ENCODE measurements at regions not wholly inside any gene's neighbourhood (a gene's known extent, or its start where the extent isn't known, plus 50 kb on each side); places are given as distances from the start of the nearest gene placed in this dataset.
"Not testable (repeated sequence)": the region's sequence is repeated elsewhere in the genome, so short reads cannot be mapped to it uniquely, and the experiment has no call there.

DNA sequence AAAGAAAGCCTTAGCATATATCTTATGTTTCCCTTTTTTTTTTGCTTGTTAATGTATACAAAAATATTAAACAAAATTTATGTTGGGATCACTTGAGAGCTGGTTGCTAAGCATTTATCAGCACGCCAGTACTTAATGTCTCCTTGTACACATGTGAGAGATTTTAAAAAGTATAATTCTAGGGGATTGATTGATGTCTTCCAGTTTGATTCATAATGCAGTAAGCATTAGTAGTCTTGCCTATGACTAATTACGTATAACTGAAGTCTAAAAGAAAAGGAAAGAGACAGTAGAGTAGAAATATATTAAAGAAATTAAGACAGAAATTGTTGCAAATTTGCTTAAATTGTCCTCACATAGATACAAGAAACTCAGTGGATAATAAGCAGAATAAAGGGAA lies 1630.4 kb upstream of the B3GALT2 start:
- Mint-ChIP-seq H3K9me3 (no peaks in the 10 kb centered on the region), H3K27me3 (ENCODE audit: low read depth) (no peaks in the 10 kb centered on the region), H3K36me3 (ENCODE audit: low read depth) (no peaks in the 10 kb centered on the region), H3K4me1 (ENCODE audit: low read depth) (no peaks in the 10 kb centered on the region), H3K27ac (no peak overlapping the region), H3K4me3 (no peak overlapping the region)
- no peak for DNase-seq (ENCODE audit: low spot score)

DNA sequence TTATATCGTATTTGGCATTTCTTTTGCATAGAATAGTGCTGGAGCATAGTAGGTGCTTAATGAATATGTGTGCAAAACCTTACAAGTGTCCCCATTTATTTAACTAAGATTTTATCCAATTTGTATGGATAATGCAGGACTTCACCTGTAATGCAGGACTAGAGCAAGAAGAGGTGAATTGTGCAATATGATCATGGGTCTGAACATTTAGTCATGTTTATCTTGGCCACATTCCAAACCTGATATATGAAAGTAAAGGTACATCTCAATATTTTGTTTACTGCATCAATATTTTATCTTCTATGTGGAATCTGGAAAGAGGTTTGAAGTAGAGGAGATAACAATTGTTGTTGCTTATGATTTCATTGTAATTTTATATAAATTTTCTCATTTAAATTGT lies 1626.7 kb upstream of the B3GALT2 start:
- no peak for DNase-seq (ENCODE audit: low spot score)
- H3K27ac Mint-ChIP-seq: no peak overlapping the region
- no peaks in the 10 kb centered on the region for H3K9me3 Mint-ChIP-seq
- H3K4me3 Mint-ChIP-seq: no peak overlapping the region
- H3K36me3 Mint-ChIP-seq (ENCODE audit: low read depth): no peaks in the 10 kb centered on the region
- H3K4me1 Mint-ChIP-seq (ENCODE audit: low read depth): no peaks in the 10 kb centered on the region
- no peaks in the 10 kb centered on the region for H3K27me3 Mint-ChIP-seq (ENCODE audit: low read depth)

DNA sequence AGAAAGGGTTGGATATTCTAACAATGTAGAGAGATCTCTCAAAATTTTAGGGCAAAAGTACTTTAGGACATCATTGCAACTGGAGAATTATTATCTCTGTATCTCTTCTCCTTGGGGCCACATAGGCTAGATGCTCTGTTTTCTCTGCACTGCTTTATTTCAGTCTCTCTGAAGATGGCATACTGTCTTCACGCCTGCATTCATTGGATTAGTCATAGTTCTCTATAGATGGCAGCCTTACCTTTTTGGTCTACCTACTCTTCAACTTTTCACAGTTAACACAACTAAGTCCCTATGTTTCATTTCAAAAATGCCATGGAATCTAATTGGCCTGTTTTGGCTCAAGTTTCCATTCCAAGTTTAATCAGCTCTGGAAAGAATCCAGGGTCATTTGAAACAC lies 1623.3 kb upstream of the B3GALT2 start:
- DNase-seq (ENCODE audit: low spot score): no peak
- Mint-ChIP-seq H3K27ac (no peak overlapping the region), H3K36me3 (ENCODE audit: low read depth) (no peaks in the 10 kb centered on the region), H3K4me3 (no peak overlapping the region), H3K4me1 (ENCODE audit: low read depth) (no peaks in the 10 kb centered on the region), H3K27me3 (ENCODE audit: low read depth) (no peaks in the 10 kb centered on the region), H3K9me3 (no peaks in the 10 kb centered on the region)

DNA sequence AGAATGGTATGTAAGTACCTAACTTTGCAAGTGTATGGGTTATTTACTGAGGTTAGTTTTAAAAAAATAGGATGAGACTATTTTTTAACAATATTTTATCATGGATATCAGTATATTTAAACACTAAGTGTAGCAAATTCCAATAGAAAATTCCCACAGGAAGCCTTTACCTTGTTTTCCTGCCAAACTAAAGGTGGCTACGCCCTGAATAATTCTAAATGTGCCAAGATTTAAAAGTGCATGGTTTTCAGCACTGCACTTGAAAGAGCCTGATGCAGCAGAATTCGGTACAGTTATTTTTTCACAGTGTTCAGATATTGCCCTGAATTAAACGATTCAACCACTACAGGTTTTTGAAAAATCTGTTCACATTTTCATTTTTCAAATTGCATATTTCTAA lies 1622.8 kb upstream of the B3GALT2 start:
- Mint-ChIP-seq H3K27ac (no peak overlapping the region), H3K36me3 (ENCODE audit: low read depth) (no peaks in the 10 kb centered on the region), H3K4me3 (no peak overlapping the region), H3K4me1 (ENCODE audit: low read depth) (no peaks in the 10 kb centered on the region), H3K9me3 (no peaks in the 10 kb centered on the region), H3K27me3 (ENCODE audit: low read depth) (no peaks in the 10 kb centered on the region)
- DNase-seq (ENCODE audit: low spot score): no peak

DNA sequence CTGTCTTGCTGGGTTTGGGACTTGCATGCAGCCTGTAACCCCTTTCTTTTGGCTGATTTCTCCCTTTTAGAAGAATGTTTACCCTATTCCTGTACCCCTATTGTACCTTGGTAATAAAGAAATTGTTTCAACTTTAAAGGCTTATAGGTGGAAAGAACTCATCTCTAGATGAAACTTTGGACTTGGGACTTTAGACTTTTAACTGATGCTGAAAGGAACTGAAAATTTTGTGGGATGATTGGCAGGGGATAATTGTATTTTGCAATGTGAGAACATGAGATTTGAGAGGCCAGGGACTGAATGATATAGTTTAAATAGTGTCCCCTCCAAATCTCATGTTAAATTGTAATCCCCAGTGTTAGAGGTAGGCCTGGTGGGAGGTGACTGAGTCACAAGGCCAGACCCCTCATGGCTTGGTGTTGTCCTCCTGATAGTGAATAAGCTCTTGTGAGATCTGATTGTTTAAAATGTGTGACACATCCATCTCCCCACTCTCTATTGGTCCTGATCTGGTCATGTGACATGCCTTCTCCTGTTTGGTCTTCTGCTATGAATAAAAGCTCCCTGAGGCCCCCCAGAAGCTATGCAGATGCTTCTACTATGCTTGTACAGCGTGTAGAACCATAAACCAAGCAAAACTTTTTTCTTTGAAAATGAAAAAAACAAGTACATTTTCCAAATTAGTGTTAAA lies 1621.3 kb upstream of the B3GALT2 start:
- no peak for DNase-seq (ENCODE audit: low spot score)
- Mint-ChIP-seq H3K4me1 (ENCODE audit: low read depth) (no peaks in the 10 kb centered on the region), H3K36me3 (ENCODE audit: low read depth) (no peaks in the 10 kb centered on the region), H3K4me3 (no peak overlapping the region), H3K9me3 (no peaks in the 10 kb centered on the region), H3K27ac (no peak overlapping the region), H3K27me3 (ENCODE audit: low read depth) (no peaks in the 10 kb centered on the region)

DNA sequence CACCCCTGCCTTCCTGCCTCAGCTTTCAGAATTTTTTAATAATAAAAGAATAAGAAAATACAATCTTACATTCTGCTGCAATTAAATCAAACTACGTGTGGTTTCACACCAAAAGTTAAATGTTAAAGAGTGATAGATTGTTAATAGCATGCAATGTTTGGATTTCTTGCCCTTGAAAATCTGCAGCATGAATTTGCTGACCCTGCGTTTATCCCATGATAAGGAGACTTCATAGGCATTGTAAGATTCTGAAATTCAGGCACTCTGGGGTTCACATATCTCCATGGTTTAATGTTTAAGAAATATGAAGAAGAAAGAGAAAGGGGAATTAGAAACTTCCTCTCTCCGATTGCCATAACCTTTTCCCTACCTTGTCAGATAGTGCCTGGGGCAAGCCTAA lies 1616.2 kb upstream of the B3GALT2 start:
- Mint-ChIP-seq H3K4me3 (no peak overlapping the region), H3K4me1 (ENCODE audit: low read depth) (no peaks in the 10 kb centered on the region), H3K9me3 (no peaks in the 10 kb centered on the region), H3K27ac (no peak overlapping the region), H3K36me3 (ENCODE audit: low read depth) (no peaks in the 10 kb centered on the region), H3K27me3 (ENCODE audit: low read depth) (no peaks in the 10 kb centered on the region)
- DNase-seq (ENCODE audit: low spot score): no peak

DNA sequence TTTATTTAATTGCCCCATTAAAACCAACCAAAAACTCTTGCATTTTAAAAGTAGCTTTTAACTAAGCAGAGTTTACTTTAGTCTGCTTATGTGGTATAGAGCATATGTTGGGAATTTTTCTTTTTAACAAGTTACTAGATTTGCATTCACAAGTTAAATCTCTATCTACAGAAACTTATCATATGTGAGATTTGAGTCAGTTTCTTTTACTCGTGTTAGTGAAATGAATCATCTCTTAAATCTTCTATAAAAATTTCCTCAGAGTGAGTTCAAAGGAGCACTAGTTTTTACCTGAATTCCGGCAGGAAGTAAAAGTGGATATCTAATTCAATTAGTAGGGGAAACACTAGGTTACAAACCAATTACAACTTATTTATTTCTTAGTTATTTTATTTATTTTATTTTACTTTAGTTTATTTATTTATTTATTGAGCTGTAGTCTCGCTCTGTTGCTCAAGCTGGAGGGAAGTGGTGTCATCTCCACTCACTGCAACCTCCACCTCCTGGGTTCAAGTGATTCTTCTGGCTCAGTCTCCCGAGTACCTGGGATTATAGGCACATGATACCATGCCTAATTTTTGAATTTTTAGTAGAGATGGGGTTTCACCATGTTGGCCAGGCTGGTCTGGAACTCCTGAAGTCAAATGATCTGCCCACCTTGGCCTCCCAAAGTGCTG lies 1609.6 kb upstream of the B3GALT2 start:
- no peaks in the 10 kb centered on the region for H3K36me3 Mint-ChIP-seq (ENCODE audit: low read depth)
- DNase-seq (ENCODE audit: low spot score): no peak
- H3K4me3 Mint-ChIP-seq: no peak overlapping the region
- no peaks in the 10 kb centered on the region for H3K9me3 Mint-ChIP-seq
- H3K27ac Mint-ChIP-seq: no peak overlapping the region
- no peaks in the 10 kb centered on the region for H3K27me3 Mint-ChIP-seq (ENCODE audit: low read depth)
- no peaks in the 10 kb centered on the region for H3K4me1 Mint-ChIP-seq (ENCODE audit: low read depth)

DNA sequence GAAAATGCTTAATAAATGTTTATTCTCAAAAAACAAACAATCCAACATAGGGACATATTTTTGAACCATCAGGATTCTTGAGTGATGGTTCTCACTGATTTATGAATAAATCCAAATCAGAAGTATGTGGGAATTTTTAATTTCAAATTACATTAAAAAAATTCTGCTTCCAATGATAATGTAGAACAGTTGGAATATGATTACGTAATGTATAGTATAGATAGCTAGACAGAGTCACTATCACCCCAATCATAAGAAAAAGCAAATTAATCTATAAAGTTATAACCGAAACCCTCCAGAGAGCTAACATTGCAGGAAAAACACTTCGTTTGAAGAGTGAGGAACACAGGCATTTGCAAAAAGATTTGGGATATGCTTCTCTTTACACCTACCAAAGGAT lies 1600.6 kb upstream of the B3GALT2 start:
- DNase-seq (ENCODE audit: low spot score): no peak
- no peaks in the 10 kb centered on the region for H3K36me3 Mint-ChIP-seq (ENCODE audit: low read depth)
- H3K9me3 Mint-ChIP-seq: no peaks in the 10 kb centered on the region
- H3K4me3 Mint-ChIP-seq: no peak overlapping the region
- H3K4me1 Mint-ChIP-seq (ENCODE audit: low read depth): no peaks in the 10 kb centered on the region
- no peak overlapping the region for H3K27ac Mint-ChIP-seq
- no peaks in the 10 kb centered on the region for H3K27me3 Mint-ChIP-seq (ENCODE audit: low read depth)

DNA sequence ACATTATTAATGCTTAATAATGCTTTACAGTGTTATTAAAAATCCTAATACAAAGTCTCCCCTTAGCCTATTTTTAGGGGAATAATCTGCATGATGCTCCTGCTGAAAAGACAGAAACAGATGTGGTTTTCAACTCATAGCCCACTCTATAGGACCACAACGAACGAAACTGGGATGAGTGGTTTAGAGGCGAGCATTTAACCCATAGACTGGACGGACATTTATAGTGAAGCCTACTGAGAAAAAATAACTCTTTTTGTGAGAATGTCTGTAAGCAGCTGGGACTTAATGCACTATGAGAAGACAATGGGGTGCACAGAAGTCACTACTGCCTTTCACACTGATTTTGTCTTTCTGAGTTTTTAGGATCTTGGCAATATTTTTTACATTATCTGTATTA lies 1599.6 kb upstream of the B3GALT2 start:
- no peaks in the 10 kb centered on the region for H3K9me3 Mint-ChIP-seq
- DNase-seq (ENCODE audit: low spot score): no peak
- no peak overlapping the region for H3K4me3 Mint-ChIP-seq
- H3K27ac Mint-ChIP-seq: no peak overlapping the region
- H3K4me1 Mint-ChIP-seq (ENCODE audit: low read depth): no peaks in the 10 kb centered on the region
- H3K36me3 Mint-ChIP-seq (ENCODE audit: low read depth): no peaks in the 10 kb centered on the region
- no peaks in the 10 kb centered on the region for H3K27me3 Mint-ChIP-seq (ENCODE audit: low read depth)

DNA sequence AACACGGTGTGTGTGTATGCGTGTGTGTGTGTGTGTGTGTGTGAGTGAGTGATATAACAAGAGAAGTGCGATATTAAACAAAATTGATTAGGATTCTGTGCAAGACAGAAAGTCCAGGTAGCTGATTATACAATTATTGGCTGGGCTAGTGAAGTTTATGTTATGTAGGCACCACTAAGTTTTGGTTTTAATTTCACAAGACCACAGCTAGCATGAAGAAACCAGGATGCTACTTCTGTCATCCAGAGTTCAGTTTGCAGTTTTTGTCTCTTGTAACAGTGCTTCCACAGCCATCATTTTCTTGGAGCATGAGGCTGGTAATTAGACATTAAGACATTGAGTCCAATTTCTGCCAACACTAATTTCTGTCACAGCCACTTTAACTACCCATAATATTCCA lies 1590.2 kb upstream of the B3GALT2 start:
- Mint-ChIP-seq H3K9me3 (peaks cover 3% of the 10 kb centered on the region), H3K4me3 (no peak overlapping the region), H3K27me3 (ENCODE audit: low read depth) (no peaks in the 10 kb centered on the region), H3K36me3 (ENCODE audit: low read depth) (no peaks in the 10 kb centered on the region), H3K27ac (no peak overlapping the region), H3K4me1 (ENCODE audit: low read depth) (no peaks in the 10 kb centered on the region)
- DNase-seq (ENCODE audit: low spot score): no peak

DNA sequence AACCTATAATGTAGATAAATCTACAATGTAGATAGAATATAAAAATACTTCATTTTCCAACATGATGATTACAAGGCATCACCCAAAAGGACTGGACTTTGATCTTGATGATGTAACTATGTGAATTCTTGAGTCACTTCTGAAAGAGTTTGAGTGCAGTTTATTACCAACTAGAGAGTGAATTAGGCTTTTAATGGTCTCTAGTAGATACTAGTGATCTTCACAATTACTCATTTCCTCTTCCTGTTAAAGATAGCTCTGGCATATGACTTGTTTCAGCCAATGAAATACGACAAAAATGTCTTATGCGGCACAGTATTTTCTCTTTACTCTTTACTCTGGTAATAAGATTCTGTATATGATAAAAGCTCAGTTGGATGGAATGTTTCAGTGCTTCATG lies 1588.1 kb upstream of the B3GALT2 start:
- Mint-ChIP-seq H3K36me3 (ENCODE audit: low read depth) (no peaks in the 10 kb centered on the region), H3K4me3 (no peak overlapping the region), H3K27me3 (ENCODE audit: low read depth) (no peaks in the 10 kb centered on the region), H3K9me3 (peaks cover 3% of the 10 kb centered on the region), H3K27ac (no peak overlapping the region), H3K4me1 (ENCODE audit: low read depth) (no peaks in the 10 kb centered on the region)
- DNase-seq (ENCODE audit: low spot score): no peak

DNA sequence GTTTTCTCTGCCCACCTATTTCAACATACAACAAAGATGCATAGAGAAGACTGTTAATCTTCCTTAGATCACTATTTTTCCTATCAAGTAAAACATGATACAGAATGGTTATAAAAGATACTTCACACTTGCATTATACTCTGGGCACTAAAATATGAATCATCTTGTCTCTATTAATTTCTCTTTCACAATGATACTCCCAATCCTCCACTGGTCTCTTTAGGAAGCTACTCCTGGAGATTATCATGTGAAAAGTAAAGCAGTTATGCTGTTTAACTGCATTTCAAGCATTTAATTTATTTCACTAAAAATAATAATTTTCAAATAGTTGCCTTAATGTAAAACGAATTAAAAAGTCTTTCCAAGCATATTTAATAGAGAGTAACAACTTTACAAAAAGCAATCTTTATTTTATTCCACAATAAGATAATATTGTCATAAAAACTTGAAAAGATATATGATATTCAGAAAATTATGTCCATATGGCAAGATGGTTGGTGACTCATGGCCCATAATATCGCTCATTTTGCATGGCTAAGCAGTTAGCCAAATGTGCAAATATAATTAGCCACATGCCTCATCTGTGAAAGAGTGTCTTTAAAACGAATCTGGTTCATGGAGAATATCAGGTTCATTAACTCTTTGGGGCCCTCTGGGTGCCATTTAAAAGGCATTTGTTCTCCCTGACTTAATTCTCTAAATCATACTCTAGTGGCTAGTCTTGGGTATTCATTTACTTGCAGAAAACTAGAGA lies 1569.0 kb upstream of the B3GALT2 start:
- Mint-ChIP-seq H3K36me3 (ENCODE audit: low read depth) (no peaks in the 10 kb centered on the region), H3K9me3 (no peaks in the 10 kb centered on the region), H3K4me1 (ENCODE audit: low read depth) (no peaks in the 10 kb centered on the region), H3K4me3 (no peak overlapping the region), H3K27ac (no peak overlapping the region), H3K27me3 (ENCODE audit: low read depth) (no peaks in the 10 kb centered on the region)
- no peak for DNase-seq (ENCODE audit: low spot score)

DNA sequence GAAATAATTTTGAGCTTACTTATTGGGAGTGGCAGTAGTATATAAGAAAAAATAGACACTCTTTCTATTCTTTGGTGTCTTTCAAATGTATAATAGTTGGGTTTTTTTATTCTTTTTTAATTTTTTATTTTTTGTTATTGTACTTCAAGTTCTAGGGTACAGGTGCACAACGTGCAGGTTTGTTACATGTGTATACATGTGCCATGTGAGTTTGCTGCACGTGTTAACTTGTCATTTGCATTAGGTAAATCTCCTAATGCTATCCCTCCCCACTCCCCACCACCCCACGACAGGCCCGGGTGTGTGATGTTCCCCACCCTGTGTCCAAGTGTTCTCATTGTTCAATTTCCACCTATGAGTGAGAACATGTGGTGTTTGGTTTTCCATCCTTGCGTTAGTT lies 1552.4 kb upstream of the B3GALT2 start:
- not testable (repeated sequence) for H3K27ac Mint-ChIP-seq; H3K27me3 Mint-ChIP-seq (ENCODE audit: low read depth); H3K9me3 Mint-ChIP-seq; H3K4me3 Mint-ChIP-seq; H3K36me3 Mint-ChIP-seq (ENCODE audit: low read depth); DNase-seq (ENCODE audit: low spot score); H3K4me1 Mint-ChIP-seq (ENCODE audit: low read depth)

DNA sequence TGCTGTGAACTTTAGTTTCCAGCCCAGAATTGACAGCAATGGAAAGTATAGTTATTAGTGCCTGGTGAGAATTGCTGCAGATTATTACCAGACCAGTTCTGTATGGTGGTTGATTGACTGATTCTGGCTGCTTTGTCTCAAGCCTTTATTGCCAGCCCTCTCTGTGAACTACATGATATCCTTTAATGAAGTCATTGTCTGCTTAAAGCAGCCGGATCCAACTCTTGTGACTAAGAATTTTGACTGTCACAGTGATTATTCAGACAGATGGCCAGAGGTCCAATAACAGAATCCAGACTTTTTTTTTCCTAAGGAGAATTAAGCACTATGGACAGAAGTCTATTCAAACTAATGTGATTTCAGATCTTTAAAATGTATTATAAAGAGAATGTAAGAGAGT lies 1548.6 kb upstream of the B3GALT2 start:
- no peaks in the 10 kb centered on the region for H3K4me1 Mint-ChIP-seq (ENCODE audit: low read depth)

More for the DNA sequence above, 1548.6 kb upstream of the B3GALT2 start:
- Mint-ChIP-seq H3K4me3 (no peak overlapping the region), H3K27ac (no peak overlapping the region), H3K9me3 (no peaks in the 10 kb centered on the region), H3K36me3 (ENCODE audit: low read depth) (no peaks in the 10 kb centered on the region), H3K27me3 (ENCODE audit: low read depth) (no peaks in the 10 kb centered on the region)
- DNase-seq (ENCODE audit: low spot score): no peak
